GM13976 (cell line): ENCODE measurements at regions not wholly inside any gene's neighbourhood (a gene's known extent, or its start where the extent isn't known, plus 50 kb on each side); places are given as distances from the start of the nearest gene placed in this dataset.

Experiments
- DNase-seq: peaks from one replicate; pipeline ENCODE4 v3.0.0; 2012; ENCODE audit warnings: low spot score
- in situ Hi-C: fragments of 300-500 bp; cut with MboI; formaldehyde crosslinking; loops from one replicate; pipeline ENCODE4 v1.12.0; 2022; ENCODE audit warnings: low sequenced_read_pairs, mixed read lengths, inconsistent platforms; ENCODE audit not compliant: unreplicated experiment
- TF ChIP-seq, protein P1 (sequence below): IDR thresholded peaks from 2 replicates; pipeline ENCODE4 v1.5.1; 2012; ENCODE audit warnings: borderline replicate concordance, mild to moderate bottlenecking; ENCODE audit not compliant: insufficient read depth; ENCODE audit errors: extremely low read depth, missing control alignments, control extremely low read depth

DNA sequence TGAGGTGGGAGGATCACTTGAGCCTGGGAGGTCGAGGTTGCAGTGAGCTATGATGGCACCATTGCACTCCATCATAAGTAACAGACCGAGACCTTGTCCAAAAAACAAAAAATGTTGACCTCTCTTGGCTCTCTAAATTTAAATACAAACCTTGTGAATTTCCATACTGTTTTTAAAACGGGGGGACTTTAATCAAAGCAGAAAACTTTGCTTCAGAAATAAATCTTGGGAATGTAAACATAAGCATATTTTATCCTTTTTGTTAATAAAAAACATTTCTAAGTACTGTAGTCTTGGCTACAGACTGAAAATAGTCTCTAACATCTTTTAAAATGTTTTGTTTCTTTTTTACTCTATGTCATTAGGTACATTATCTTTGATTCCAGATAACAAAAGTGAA is 130.7 kb upstream of the RASSF8 start:
- TF ChIP-seq, protein P1, sequence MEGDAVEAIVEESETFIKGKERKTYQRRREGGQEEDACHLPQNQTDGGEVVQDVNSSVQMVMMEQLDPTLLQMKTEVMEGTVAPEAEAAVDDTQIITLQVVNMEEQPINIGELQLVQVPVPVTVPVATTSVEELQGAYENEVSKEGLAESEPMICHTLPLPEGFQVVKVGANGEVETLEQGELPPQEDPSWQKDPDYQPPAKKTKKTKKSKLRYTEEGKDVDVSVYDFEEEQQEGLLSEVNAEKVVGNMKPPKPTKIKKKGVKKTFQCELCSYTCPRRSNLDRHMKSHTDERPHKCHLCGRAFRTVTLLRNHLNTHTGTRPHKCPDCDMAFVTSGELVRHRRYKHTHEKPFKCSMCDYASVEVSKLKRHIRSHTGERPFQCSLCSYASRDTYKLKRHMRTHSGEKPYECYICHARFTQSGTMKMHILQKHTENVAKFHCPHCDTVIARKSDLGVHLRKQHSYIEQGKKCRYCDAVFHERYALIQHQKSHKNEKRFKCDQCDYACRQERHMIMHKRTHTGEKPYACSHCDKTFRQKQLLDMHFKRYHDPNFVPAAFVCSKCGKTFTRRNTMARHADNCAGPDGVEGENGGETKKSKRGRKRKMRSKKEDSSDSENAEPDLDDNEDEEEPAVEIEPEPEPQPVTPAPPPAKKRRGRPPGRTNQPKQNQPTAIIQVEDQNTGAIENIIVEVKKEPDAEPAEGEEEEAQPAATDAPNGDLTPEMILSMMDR, result no peak
- in situ Hi-C loops, result no loop called here
- no peak for DNase-seq

DNA sequence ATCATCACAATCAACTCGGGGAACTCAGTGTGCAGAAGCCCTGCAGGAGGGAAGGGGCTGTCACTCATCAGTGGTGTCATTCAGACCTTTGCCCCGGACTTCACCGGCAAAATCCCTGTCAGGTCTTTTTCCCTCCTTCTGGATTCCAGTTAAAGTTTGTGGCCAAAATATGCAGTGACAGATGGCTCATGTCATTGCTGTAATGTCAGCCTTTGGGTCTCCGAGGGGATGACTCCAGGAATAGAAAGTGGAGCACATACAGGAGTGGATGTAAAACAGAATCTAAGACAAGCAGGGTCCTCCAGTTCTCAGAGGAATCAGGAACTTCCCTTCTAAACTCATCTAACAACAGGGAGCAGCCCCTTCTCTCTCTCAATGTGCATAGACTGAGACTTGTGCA is 130.3 kb upstream of the RASSF8 start:
- TF ChIP-seq, protein P1, result no peak
- no peak for DNase-seq
- in situ Hi-C loops, result no loop called here

DNA sequence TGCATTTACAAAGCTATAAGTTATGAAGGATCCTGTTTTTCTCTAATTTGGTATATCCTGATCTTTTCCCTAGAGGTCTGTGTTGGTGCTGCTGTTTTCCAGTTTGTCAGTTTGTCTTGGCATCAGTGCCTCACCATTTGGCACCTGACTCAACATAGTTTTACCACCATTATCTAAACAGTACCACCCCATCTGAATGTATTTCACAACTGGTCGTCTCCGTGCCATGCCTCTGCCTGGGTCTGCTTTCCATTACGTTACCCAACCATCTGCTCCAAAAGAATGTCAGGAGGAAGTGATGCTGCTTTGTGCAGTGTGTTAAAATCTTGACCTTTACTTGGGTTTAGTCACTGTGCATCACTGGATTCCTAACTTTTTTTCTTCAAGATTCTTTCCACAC is 129.3 kb upstream of the RASSF8 start:
- TF ChIP-seq, protein P1, result no peak
- in situ Hi-C loops, result no loop called here
- no peak for DNase-seq

DNA sequence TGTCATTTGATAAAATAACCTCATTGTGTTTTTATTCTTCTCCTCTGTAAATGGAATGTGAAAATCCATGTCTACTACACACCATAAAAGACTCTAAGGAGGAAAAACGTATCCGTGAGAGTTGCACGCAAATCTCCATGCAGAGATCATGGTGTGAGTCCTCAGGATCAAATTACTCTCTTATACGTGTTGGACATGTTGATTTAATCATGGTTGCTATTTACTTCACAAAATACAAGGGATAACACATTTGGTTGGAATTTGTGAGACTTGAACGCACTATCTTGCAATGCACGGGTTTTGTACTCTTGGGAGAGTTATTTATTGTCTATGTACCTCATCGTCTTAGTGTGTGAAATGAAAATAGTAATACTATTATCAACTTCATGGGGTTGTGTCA is 128.0 kb upstream of the RASSF8 start:
- DNase-seq, result no peak
- in situ Hi-C loops, result no loop called here

DNA sequence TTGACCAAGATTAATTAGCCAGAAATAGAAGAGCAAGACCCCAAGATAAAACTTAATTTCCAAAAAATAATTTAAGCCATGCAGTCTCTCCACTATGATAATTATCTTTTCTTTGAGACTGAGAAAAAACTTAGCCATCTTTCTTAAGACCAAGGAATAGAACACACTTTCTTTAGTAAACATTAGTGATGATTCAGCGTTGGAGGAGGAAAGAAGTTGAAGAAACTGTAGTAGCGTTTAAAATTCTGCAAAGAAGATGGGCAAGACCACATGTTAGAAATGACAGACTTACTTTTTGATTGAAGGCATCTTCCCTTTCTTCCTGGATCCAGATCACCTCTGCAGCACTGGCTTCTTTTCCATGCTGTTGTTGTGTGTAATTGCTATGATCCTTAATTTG is 124.8 kb upstream of the RASSF8 start:
- no peak for DNase-seq
- in situ Hi-C loops, result no loop called here

More for the DNA sequence above, 128.0 kb upstream of the RASSF8 start:
- TF ChIP-seq, protein P1, result no peak

DNA sequence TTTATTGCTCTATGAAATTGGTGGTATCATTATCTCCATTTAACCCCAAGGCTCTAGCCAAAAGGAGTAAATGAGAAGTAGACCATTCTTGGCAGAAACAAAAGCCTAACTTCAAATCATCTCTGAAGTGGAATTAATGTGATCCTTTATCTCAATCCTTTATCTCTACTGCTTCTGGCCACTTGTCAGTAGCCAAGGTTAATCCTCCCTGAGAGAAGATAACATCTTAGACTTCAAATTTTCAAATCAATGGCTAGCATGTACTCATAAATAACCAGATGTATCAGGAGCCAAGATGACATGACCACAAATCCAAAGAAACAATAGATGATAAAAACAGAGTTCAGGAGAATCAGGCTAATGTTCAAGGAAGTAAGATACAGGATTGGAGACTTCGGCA is 123.1 kb upstream of the RASSF8 start:
- in situ Hi-C loops, result no loop called here
- TF ChIP-seq, protein P1, result no peak
- DNase-seq, result no peak

More for the DNA sequence above, 124.8 kb upstream of the RASSF8 start:
- TF ChIP-seq, protein P1, result no peak

DNA sequence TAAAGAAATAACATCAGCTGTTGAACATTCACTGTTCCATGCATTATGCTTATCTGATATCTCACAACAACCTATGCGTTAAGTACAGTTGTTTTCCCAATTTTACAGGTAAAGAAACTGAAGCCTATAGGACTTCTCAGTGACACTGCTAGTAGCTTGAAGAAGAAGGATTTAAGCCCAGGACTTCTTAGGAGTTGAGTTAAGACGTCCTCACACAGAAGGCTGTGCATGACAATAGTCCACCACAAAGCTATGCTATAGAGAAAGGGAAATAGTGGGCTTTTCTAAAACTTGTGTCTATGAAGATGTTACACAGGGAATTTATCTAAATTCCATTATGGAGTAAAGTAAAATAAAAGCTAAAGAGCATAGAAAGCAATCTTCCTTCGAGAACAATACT is 120.5 kb upstream of the RASSF8 start:
- in situ Hi-C loops, result no loop called here
- TF ChIP-seq, protein P1, result no peak
- DNase-seq, result no peak
